ENCODE measurements at regions not wholly inside any gene's neighbourhood (a gene's known extent, or its start where the extent isn't known, plus 50 kb on each side); places are given as distances from the start of the nearest gene placed in this dataset.

- intact Hi-C loops (cut with DNase I, micrococcal nuclease): no loop called here
- DNase-seq (no peak), ATAC-seq (no peak)
Observed at GRCh38 chr1:95408507-95409136, 174.6 kb downstream of the RWDD3 start.

GRCh38 chr1:95409276-95409675 is 175.3 kb downstream of the RWDD3 start:
- intact Hi-C loops (cut with DNase I, micrococcal nuclease): no loop called here
- DNase-seq: no peak
- ATAC-seq: no peak

GRCh38 chr1:95409901-95410300 is 175.9 kb downstream of the RWDD3 start:
- no peak for ATAC-seq
- intact Hi-C loops (cut with DNase I, micrococcal nuclease): no loop called here
- no peak for DNase-seq

- no peak for ATAC-seq
- intact Hi-C loops (cut with DNase I, micrococcal nuclease): no loop called here
- DNase-seq: no peak
Observed at GRCh38 chr1:95415146-95415545, 181.1 kb downstream of the RWDD3 start.

- no peak for DNase-seq
Observed at GRCh38 chr1:95426772-95427171, 192.8 kb downstream of the RWDD3 start.

GRCh38 chr1:95427525-95427924 is 193.5 kb downstream of the RWDD3 start:
- intact Hi-C loops (cut with DNase I, micrococcal nuclease): no loop called here
- ATAC-seq (no peak), DNase-seq (no peak)

More at GRCh38 chr1:95426772-95427171, 192.8 kb downstream of the RWDD3 start:
- intact Hi-C loops (cut with DNase I, micrococcal nuclease): no loop called here
- no peak for ATAC-seq

GRCh38 chr1:95431235-95431634 is 197.2 kb downstream of the RWDD3 start:
- ATAC-seq (no peak), DNase-seq (no peak)
- intact Hi-C loops (cut with DNase I, micrococcal nuclease): no loop called here

- DNase-seq: no peak
- no peak for ATAC-seq
- intact Hi-C loops (cut with DNase I, micrococcal nuclease): no loop called here
Observed at GRCh38 chr1:95435611-95436010, 201.6 kb downstream of the RWDD3 start.

GRCh38 chr1:95437011-95437410 is 203.0 kb downstream of the RWDD3 start:
- no peak for DNase-seq
- intact Hi-C loops (cut with DNase I, micrococcal nuclease): no loop called here
- ATAC-seq: no peak

- DNase-seq (no peak), ATAC-seq (no peak)
- intact Hi-C loops (cut with DNase I, micrococcal nuclease): no loop called here
Observed at GRCh38 chr1:95437781-95438180, 203.8 kb downstream of the RWDD3 start.

- ATAC-seq (no peak), DNase-seq (no peak)
- intact Hi-C loops (cut with DNase I, micrococcal nuclease): no loop called here
Observed at GRCh38 chr1:95438218-95438948, 204.4 kb downstream of the RWDD3 start.

GRCh38 chr1:95440511-95440910 is 206.5 kb downstream of the RWDD3 start:
- DNase-seq (no peak), ATAC-seq (no peak)
- intact Hi-C loops (cut with DNase I, micrococcal nuclease): no loop called here

GRCh38 chr1:95449516-95449915 is 215.5 kb downstream of the RWDD3 start:
- ATAC-seq (no peak), DNase-seq (no peak)
- intact Hi-C loops (cut with DNase I, micrococcal nuclease): no loop called here

GRCh38 chr1:95451054-95451453 is 217.0 kb downstream of the RWDD3 start:
- DNase-seq (no peak), ATAC-seq (no peak)
- intact Hi-C loops (cut with DNase I, micrococcal nuclease): no loop called here

GRCh38 chr1:95451904-95452303 is 217.9 kb downstream of the RWDD3 start:
- intact Hi-C loops (cut with DNase I, micrococcal nuclease): no loop called here
- no peak for DNase-seq
- ATAC-seq: no peak

- no peak for ATAC-seq
- intact Hi-C loops (cut with DNase I, micrococcal nuclease): no loop called here
Observed at GRCh38 chr1:95453053-95453452, 219.0 kb downstream of the RWDD3 start.

GRCh38 chr1:95467036-95467435 is 233.0 kb downstream of the RWDD3 start:
- intact Hi-C loops (cut with DNase I, micrococcal nuclease): no loop called here
- ATAC-seq: no peak
- no peak for DNase-seq

More at GRCh38 chr1:95453053-95453452, 219.0 kb downstream of the RWDD3 start:
- DNase-seq: no peak

- intact Hi-C loops (cut with DNase I, micrococcal nuclease): no loop called here
- ATAC-seq (no peak), DNase-seq (no peak)
Observed at GRCh38 chr1:95475686-95476457, 241.9 kb downstream of the RWDD3 start.

- no peak for DNase-seq
- ATAC-seq: no peak
- intact Hi-C loops (cut with DNase I, micrococcal nuclease): no loop called here
Observed at GRCh38 chr1:95496307-95496706, 262.3 kb downstream of the RWDD3 start.

GRCh38 chr1:95496773-95497172 is 262.8 kb downstream of the RWDD3 start:
- ATAC-seq: no peak
- intact Hi-C loops (cut with DNase I, micrococcal nuclease): no loop called here
- DNase-seq: no peak

All from left colon (tissue), 2 donors.